Panc1 (cell line): ENCODE measurements at regions not wholly inside any gene's neighbourhood (a gene's known extent, or its start where the extent isn't known, plus 50 kb on each side); places are given as distances from the start of the nearest gene placed in this dataset.

Source experiments
- POLR2AphosphoS5 ChIP-seq: IDR thresholded peaks from 2 replicates; pipeline ENCODE4 v1.6.1; 2012; ENCODE audit warnings: mild to moderate bottlenecking, low read depth, low read length, moderate library complexity
- TF ChIP-seq, protein P1 (sequence below): fragments of 450-650 bp; IDR thresholded peaks from 2 replicates; pipeline ENCODE4 v1.5.1; 2017; ENCODE audit warnings: mild to moderate bottlenecking
- TF ChIP-seq, protein P2 (sequence below), 2 experiments: IDR thresholded peaks; 2 replicates each; pipeline ENCODE4 v1.6.1; 2011 to 2012; ENCODE audit warnings: low read depth in 2 of 2, control low read depth in 1 of 2, low read length in 1 of 2, mild to moderate bottlenecking in 1 of 2, moderate library complexity in 1 of 2; ENCODE audit not compliant: insufficient read depth in 1 of 2

DNA sequence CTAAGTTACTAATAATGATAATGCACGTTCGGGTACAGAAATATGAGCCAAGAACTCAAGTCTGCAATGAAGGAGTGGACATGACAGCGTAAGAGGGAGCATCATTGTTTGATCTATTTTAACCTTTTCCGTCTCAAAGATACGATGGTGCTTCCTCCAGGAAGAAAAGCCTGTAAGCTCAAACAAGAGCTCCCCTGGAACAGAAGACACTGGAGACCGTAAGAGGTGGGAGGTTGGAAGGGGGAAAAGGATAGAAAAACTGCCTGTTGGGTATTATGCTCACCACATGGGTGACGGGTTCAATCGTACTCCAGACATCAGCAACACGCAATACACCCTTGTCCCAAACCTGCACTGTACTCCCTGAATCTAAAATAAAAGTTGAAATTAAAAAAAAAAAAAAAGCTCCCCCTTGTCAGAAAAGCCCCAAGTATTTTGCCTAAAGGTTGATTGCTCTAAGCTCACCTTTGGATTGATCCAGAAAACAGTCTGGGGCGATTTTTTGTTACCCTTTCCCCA is 180.5 kb downstream of the TRIM27 start:
- TF ChIP-seq, protein P1, sequence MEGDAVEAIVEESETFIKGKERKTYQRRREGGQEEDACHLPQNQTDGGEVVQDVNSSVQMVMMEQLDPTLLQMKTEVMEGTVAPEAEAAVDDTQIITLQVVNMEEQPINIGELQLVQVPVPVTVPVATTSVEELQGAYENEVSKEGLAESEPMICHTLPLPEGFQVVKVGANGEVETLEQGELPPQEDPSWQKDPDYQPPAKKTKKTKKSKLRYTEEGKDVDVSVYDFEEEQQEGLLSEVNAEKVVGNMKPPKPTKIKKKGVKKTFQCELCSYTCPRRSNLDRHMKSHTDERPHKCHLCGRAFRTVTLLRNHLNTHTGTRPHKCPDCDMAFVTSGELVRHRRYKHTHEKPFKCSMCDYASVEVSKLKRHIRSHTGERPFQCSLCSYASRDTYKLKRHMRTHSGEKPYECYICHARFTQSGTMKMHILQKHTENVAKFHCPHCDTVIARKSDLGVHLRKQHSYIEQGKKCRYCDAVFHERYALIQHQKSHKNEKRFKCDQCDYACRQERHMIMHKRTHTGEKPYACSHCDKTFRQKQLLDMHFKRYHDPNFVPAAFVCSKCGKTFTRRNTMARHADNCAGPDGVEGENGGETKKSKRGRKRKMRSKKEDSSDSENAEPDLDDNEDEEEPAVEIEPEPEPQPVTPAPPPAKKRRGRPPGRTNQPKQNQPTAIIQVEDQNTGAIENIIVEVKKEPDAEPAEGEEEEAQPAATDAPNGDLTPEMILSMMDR, result no peak
- TF ChIP-seq POLR2AphosphoS5, result no peak
- TF ChIP-seq, protein P2, sequence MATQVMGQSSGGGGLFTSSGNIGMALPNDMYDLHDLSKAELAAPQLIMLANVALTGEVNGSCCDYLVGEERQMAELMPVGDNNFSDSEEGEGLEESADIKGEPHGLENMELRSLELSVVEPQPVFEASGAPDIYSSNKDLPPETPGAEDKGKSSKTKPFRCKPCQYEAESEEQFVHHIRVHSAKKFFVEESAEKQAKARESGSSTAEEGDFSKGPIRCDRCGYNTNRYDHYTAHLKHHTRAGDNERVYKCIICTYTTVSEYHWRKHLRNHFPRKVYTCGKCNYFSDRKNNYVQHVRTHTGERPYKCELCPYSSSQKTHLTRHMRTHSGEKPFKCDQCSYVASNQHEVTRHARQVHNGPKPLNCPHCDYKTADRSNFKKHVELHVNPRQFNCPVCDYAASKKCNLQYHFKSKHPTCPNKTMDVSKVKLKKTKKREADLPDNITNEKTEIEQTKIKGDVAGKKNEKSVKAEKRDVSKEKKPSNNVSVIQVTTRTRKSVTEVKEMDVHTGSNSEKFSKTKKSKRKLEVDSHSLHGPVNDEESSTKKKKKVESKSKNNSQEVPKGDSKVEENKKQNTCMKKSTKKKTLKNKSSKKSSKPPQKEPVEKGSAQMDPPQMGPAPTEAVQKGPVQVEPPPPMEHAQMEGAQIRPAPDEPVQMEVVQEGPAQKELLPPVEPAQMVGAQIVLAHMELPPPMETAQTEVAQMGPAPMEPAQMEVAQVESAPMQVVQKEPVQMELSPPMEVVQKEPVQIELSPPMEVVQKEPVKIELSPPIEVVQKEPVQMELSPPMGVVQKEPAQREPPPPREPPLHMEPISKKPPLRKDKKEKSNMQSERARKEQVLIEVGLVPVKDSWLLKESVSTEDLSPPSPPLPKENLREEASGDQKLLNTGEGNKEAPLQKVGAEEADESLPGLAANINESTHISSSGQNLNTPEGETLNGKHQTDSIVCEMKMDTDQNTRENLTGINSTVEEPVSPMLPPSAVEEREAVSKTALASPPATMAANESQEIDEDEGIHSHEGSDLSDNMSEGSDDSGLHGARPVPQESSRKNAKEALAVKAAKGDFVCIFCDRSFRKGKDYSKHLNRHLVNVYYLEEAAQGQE (IDR thresholded peaks at IDR 0.05; ENCODE audit: insufficient read depth in 1 of 2, low read depth in 2 of 2, low read length in 1 of 2), result no peak
